ENCODE measurements at regions not wholly inside any gene's neighbourhood (a gene's known extent, or its start where the extent isn't known, plus 50 kb on each side); places are given as distances from the start of the nearest gene placed in this dataset.

GRCh38 chr4:63371001-63371400 is 1038.2 kb downstream of the TECRL start:
- TF ChIP-seq EP300 (IDR thresholded peaks at IDR 0.05) (no peak), POLR2A (IDR thresholded peaks at IDR 0.05) (no peak), CTCF (IDR thresholded peaks at IDR 0.05) (no peak)
